ENCODE measurements at regions not wholly inside any gene's neighbourhood (a gene's known extent, or its start where the extent isn't known, plus 50 kb on each side); places are given as distances from the start of the nearest gene placed in this dataset.

GRCh38 chr4:71110499-71110898 is 117.0 kb downstream of the DCK start:
- TF ChIP-seq EP300 (IDR thresholded peaks at IDR 0.05; ENCODE audit: borderline replicate concordance) (no peak), YY1 (IDR thresholded peaks at IDR 0.05; ENCODE audit: low read depth) (no peak), TEAD4 (IDR thresholded peaks at IDR 0.05) (no peak), CEBPB (IDR thresholded peaks at IDR 0.05) (no peak), MAX (IDR thresholded peaks at IDR 0.05) (no peak), REST (IDR thresholded peaks at IDR 0.05; ENCODE audit: low read depth) (no peak), FOXM1 (IDR thresholded peaks at IDR 0.05; ENCODE audit: borderline replicate concordance, low read depth) (no peak), NFIC (IDR thresholded peaks at IDR 0.05) (no peak), TAF1 (IDR thresholded peaks at IDR 0.05; ENCODE audit: low read depth) (no peak), ZBTB7A (IDR thresholded peaks at IDR 0.05; ENCODE audit: low read depth) (no peak), USF1 (IDR thresholded peaks at IDR 0.05) (no peak)
